Adrenal gland (tissue), 9 donors: ENCODE measurements at regions not wholly inside any gene's neighbourhood (a gene's known extent, or its start where the extent isn't known, plus 50 kb on each side); places are given as distances from the start of the nearest gene placed in this dataset.
A peak's percentile ranks its signal among the peaks of the same experiment; 100 is the strongest.

Experiments used
- DNase-seq, 7 donors: peaks; one replicate each; pipeline ENCODE4 v3.0.0-alpha.2; 2019 to 2020
- H3K27ac ChIP-seq, 5 donors: fragments of 200-600 bp; sonication (generic) in 4 of 5; 1 replicate in 3 of 5; 2 replicates in 2 of 5; pipeline versions ENCODE4 v1.5.1 to v1.8.0; 2016 to 2020; ENCODE audit warnings: mild to moderate bottlenecking in 1 of 5
- H3K27me3 ChIP-seq: fragments of 200-600 bp; 2 replicates; pipeline ENCODE4 v1.8.0; 2021
- H3K36me3 ChIP-seq, 2 donors: fragments of 200-600 bp; replicated peaks in 1 of 2; 1 replicate in 1 of 2; 2 replicates in 1 of 2; pipeline versions ENCODE4 v1.5.1 to v1.8.0; 2018 to 2022
- H3K4me1 ChIP-seq, 2 donors: fragments of 200-600 bp; replicated peaks in 1 of 2; 1 replicate in 1 of 2; 2 replicates in 1 of 2; pipeline versions ENCODE4 v1.5.1 to v1.8.0; 2018 to 2021
- H3K4me3 ChIP-seq, 4 donors: fragments of 200-600 bp; sonication (generic) in 3 of 4; one replicate each; pipeline ENCODE4 v1.5.1; 2016 to 2018
- H3K9me3 ChIP-seq, 3 donors: fragments of 200-600 bp; sonication (generic) in 1 of 3; replicated peaks in 1 of 3; 1 replicate in 2 of 3; 2 replicates in 1 of 3; pipeline versions ENCODE4 v1.5.1 to v1.8.0; 2016 to 2021
- CTCF ChIP-seq, 6 experiments: fragments of 450-650 bp in 4 of 6; fragments of 200-600 bp in 2 of 6; sonication (generic) in 1 of 6; IDR thresholded peaks; 1 replicate in 5 of 6; 2 replicates in 1 of 6; pipeline versions ENCODE4 v1.5.1 to v1.8.0; 2016 to 2021; ENCODE audit warnings: antibody characterized with exemption in 6 of 6, mild to moderate bottlenecking in 2 of 6, moderate library complexity in 1 of 6
- POLR2A ChIP-seq, 2 donors: fragments of 450-650 bp; IDR thresholded peaks; one replicate each; pipeline ENCODE4 v1.6.1; 2017; ENCODE audit warnings: antibody characterized with exemption in 2 of 2, mild to moderate bottlenecking in 2 of 2, moderate library complexity in 1 of 2
- WGBS, 4 donors: extraction: QIAGEN DNeasy Blood & Tissue Kit in 2 of 4; methylation state at CpG; one replicate each; pipeline versions ENCODE4 v1.1.5 to v1.1.7; 2013 to 2017; 5-methylcytosine and 5-hydroxymethylcytosine counted together
- intact Hi-C, 2 donors: fragments of 100-400 bp; cut with DNase I; formaldehyde crosslinking; loops; one replicate each; pipeline versions ENCODE4 v1.14.1 to v1.15.0; 2022 to 2023
- donor health status: healthy with polysubstance abuse.
- donor health status: Bipolar disorder and iron deficiency.
- donor health status: DM: yes; HTN: yes; CAD: no.
- donor health status: DM: no; HTN: no; CAD: no.
- donor health status: DM: no; HTN: no; CAD: no.

GRCh38 chr6:47413752-47414422 is 63.7 kb upstream of the CD2AP start:
- Histone ChIP-seq H3K27ac (peak overlapping the region in 3 of 5 donors; percentile 16 to 49 (median 45)), H3K4me1 (peaks cover 0 to 9% of the 10 kb centered on the region in 2 donors), H3K9me3 (no peaks in the 10 kb centered on the region), H3K27me3 (no peaks in the 10 kb centered on the region), H3K4me3 (peak overlapping the region in 2 of 4 donors; percentile 5 to 66), H3K36me3 (no peaks in the 10 kb centered on the region)
- intact Hi-C loops: loop anchor here in 1 of 2 donors (5.0 kb wide), 1 partner anchor 363 kb away; no protein-coding TSS in a partner anchor
- 7 to 18% (median 13%) methylated on average over 4 of the region's 4 CpGs for WGBS, 4 donors
- TF ChIP-seq POLR2A (IDR thresholded peaks at IDR 0.05) (no peak), CTCF (IDR thresholded peaks at IDR 0.05) (peak; percentile 75 to 92 (median 83))
- peak; percentile 21 to 63 (median 32) for DNase-seq

GRCh38 chr6:47414423-47415167 is 63.0 kb upstream of the CD2AP start:
- 18 to 25% (median 20%) methylated on average over 14 of the region's 14 CpGs for WGBS, 4 donors
- intact Hi-C loops: loop anchor here in 1 of 2 donors (5.0 kb wide), 1 partner anchor 363 kb away; no protein-coding TSS in a partner anchor
- Histone ChIP-seq H3K4me1 (peaks cover 0 to 9% of the 10 kb centered on the region in 2 donors), H3K36me3 (no peaks in the 10 kb centered on the region), H3K27ac (peak overlapping the region in 4 of 5 donors; percentile 16 to 49 (median 38)), H3K9me3 (no peaks in the 10 kb centered on the region), H3K4me3 (peak overlapping the region in 2 of 4 donors; percentile 5 to 66), H3K27me3 (no peaks in the 10 kb centered on the region)
- peak in 3 of 7 donors; percentile 18 to 22 (median 21) for DNase-seq
- TF ChIP-seq POLR2A (IDR thresholded peaks at IDR 0.05) (no peak), CTCF (IDR thresholded peaks at IDR 0.05) (no peak)

- H3K27ac ChIP-seq: no peak overlapping the region
- intact Hi-C loops: no loop called here
- H3K4me3 ChIP-seq: no peak overlapping the region
- no peaks in the 10 kb centered on the region for H3K36me3 ChIP-seq
- 94 to 97% (median 95%) methylated on average over 4 of the region's 4 CpGs for WGBS, 4 donors
- no peak for DNase-seq
- no peaks in the 10 kb centered on the region for H3K27me3 ChIP-seq
- peaks cover 0 to 9% of the 10 kb centered on the region in 2 donors for H3K4me1 ChIP-seq
- TF ChIP-seq POLR2A (IDR thresholded peaks at IDR 0.05) (no peak), CTCF (IDR thresholded peaks at IDR 0.05) (no peak)
- H3K9me3 ChIP-seq: no peaks in the 10 kb centered on the region
Observed at GRCh38 chr6:47416396-47417345, 60.9 kb upstream of the CD2AP start.
